ENCODE measurements at regions not wholly inside any gene's neighbourhood (a gene's known extent, or its start where the extent isn't known, plus 50 kb on each side); places are given as distances from the start of the nearest gene placed in this dataset.
A peak's percentile ranks its signal among the peaks of the same experiment; 100 is the strongest.

- Histone ChIP-seq H3K4me3 (ENCODE audit: low read length) (peak overlapping the region; percentile 61), H3K4me1 (ENCODE audit: control insufficient read depth, low read length) (peaks cover 77% of the 10 kb centered on the region), H3K36me3 (ENCODE audit: control insufficient read depth, low read length) (no peaks in the 10 kb centered on the region), H3K9me3 (ENCODE audit: control insufficient read depth, insufficient read depth, low read length) (no peaks in the 10 kb centered on the region), H3K4me2 (ENCODE audit: low read length) (peak overlapping the region; percentile 66), H4K20me1 (ENCODE audit: control insufficient read depth, insufficient read depth, low read depth, low read length) (no peaks in the 10 kb centered on the region), H3F3A (ENCODE audit: control insufficient read depth, insufficient read depth) (peaks cover 8% of the 10 kb centered on the region), H3K27me3 (ENCODE audit: control insufficient read depth, low read length) (no peaks in the 10 kb centered on the region), H3K27ac (ENCODE audit: low read depth, low read length) (peak overlapping the region; percentile 90), H3K9me2 (replicated peaks; ENCODE audit: control insufficient read depth, low read length) (no peaks in the 10 kb centered on the region), H3K79me2 (ENCODE audit: control insufficient read depth, low read length) (no peaks in the 10 kb centered on the region)
- TF ChIP-seq EZH2phosphoT487 (IDR thresholded peaks at IDR 0.05; ENCODE audit: borderline replicate concordance, low read length) (no peak), CTCF (IDR thresholded peaks at IDR 0.05; ENCODE audit: low read depth, low read length, poor library complexity, severe bottlenecking) (no peak)
Measured at GRCh38 chr9:119763260-119763659, 394.0 kb upstream of the BRINP1 start.

GRCh38 chr9:119761812-119762211, 392.6 kb upstream of the BRINP1 start:
- Histone ChIP-seq H3K36me3 (ENCODE audit: control insufficient read depth, low read length) (no peaks in the 10 kb centered on the region), H3K4me2 (ENCODE audit: low read length) (peak overlapping the region; percentile 66), H3K79me2 (ENCODE audit: control insufficient read depth, low read length) (no peaks in the 10 kb centered on the region), H3K27ac (ENCODE audit: low read depth, low read length) (peak overlapping the region; percentile 90), H4K20me1 (ENCODE audit: control insufficient read depth, insufficient read depth, low read depth, low read length) (no peaks in the 10 kb centered on the region), H3K9me2 (replicated peaks; ENCODE audit: control insufficient read depth, low read length) (no peaks in the 10 kb centered on the region), H3K4me1 (ENCODE audit: control insufficient read depth, low read length) (peaks cover 77% of the 10 kb centered on the region), H3K4me3 (ENCODE audit: low read length) (peak overlapping the region; percentile 61), H3K27me3 (ENCODE audit: control insufficient read depth, low read length) (no peaks in the 10 kb centered on the region), H3K9me3 (ENCODE audit: control insufficient read depth, insufficient read depth, low read length) (no peaks in the 10 kb centered on the region), H3F3A (ENCODE audit: control insufficient read depth, insufficient read depth) (peaks cover 8% of the 10 kb centered on the region)
- TF ChIP-seq CTCF (IDR thresholded peaks at IDR 0.05; ENCODE audit: low read depth, low read length, poor library complexity, severe bottlenecking) (no peak), EZH2phosphoT487 (IDR thresholded peaks at IDR 0.05; ENCODE audit: borderline replicate concordance, low read length) (no peak)

- H3K79me2 ChIP-seq (ENCODE audit: control insufficient read depth, low read length) = no peaks in the 10 kb centered on the region
- no peaks in the 10 kb centered on the region for H4K20me1 ChIP-seq (ENCODE audit: control insufficient read depth, insufficient read depth, low read depth, low read length)
- no peaks in the 10 kb centered on the region for H3K27me3 ChIP-seq (ENCODE audit: control insufficient read depth, low read length)
- no peak overlapping the region for H3K27ac ChIP-seq (ENCODE audit: low read depth, low read length)
- H3K9me3 ChIP-seq (ENCODE audit: control insufficient read depth, insufficient read depth, low read length) = no peaks in the 10 kb centered on the region
- no peak overlapping the region for H3K4me3 ChIP-seq (ENCODE audit: low read length)
- no peaks in the 10 kb centered on the region for H3K36me3 ChIP-seq (ENCODE audit: control insufficient read depth, low read length)
- H3K4me2 ChIP-seq (ENCODE audit: low read length) = no peak overlapping the region
- peaks cover 8% of the 10 kb centered on the region for H3F3A ChIP-seq (ENCODE audit: control insufficient read depth, insufficient read depth)
- no peaks in the 10 kb centered on the region for H3K9me2 ChIP-seq (replicated peaks; ENCODE audit: control insufficient read depth, low read length)
- peaks cover 54% of the 10 kb centered on the region for H3K4me1 ChIP-seq (ENCODE audit: control insufficient read depth, low read length)
- no peak for TF ChIP-seq CTCF (IDR thresholded peaks at IDR 0.05; ENCODE audit: low read depth, low read length, poor library complexity, severe bottlenecking)
- TF ChIP-seq EZH2phosphoT487 (IDR thresholded peaks at IDR 0.05; ENCODE audit: borderline replicate concordance, low read length) = no peak
Measured at GRCh38 chr9:119758990-119759389, 389.8 kb upstream of the BRINP1 start.

GRCh38 chr9:119758241-119758640, 389.0 kb upstream of the BRINP1 start:
- no peak overlapping the region for H3K27ac ChIP-seq (ENCODE audit: low read depth, low read length)
- no peak overlapping the region for H3K4me2 ChIP-seq (ENCODE audit: low read length)
- H4K20me1 ChIP-seq (ENCODE audit: control insufficient read depth, insufficient read depth, low read depth, low read length) = no peaks in the 10 kb centered on the region
- H3K27me3 ChIP-seq (ENCODE audit: control insufficient read depth, low read length) = no peaks in the 10 kb centered on the region
- peaks cover 8% of the 10 kb centered on the region for H3F3A ChIP-seq (ENCODE audit: control insufficient read depth, insufficient read depth)
- H3K9me2 ChIP-seq (replicated peaks; ENCODE audit: control insufficient read depth, low read length) = no peaks in the 10 kb centered on the region
- H3K4me1 ChIP-seq (ENCODE audit: control insufficient read depth, low read length) = peaks cover 47% of the 10 kb centered on the region
- TF ChIP-seq EZH2phosphoT487 (IDR thresholded peaks at IDR 0.05; ENCODE audit: borderline replicate concordance, low read length) = no peak
- TF ChIP-seq CTCF (IDR thresholded peaks at IDR 0.05; ENCODE audit: low read depth, low read length, poor library complexity, severe bottlenecking) = no peak
- no peaks in the 10 kb centered on the region for H3K79me2 ChIP-seq (ENCODE audit: control insufficient read depth, low read length)
- no peaks in the 10 kb centered on the region for H3K36me3 ChIP-seq (ENCODE audit: control insufficient read depth, low read length)
- no peak overlapping the region for H3K4me3 ChIP-seq (ENCODE audit: low read length)
- H3K9me3 ChIP-seq (ENCODE audit: control insufficient read depth, insufficient read depth, low read length) = no peaks in the 10 kb centered on the region

Measured in DOHH2 (cell line).